Vagina (tissue), 2 donors: ENCODE measurements at regions not wholly inside any gene's neighbourhood (a gene's known extent, or its start where the extent isn't known, plus 50 kb on each side); places are given as distances from the start of the nearest gene placed in this dataset.

Experiments used
- DNase-seq, 2 donors: peaks; one replicate each; pipeline ENCODE4 v3.0.0-alpha.2; 2017; ENCODE audit errors: extremely low spot score in 2 of 2
- H3K27ac ChIP-seq: fragments of 200-600 bp; sonication (generic); one replicate; pipeline ENCODE4 v1.5.1; 2019
- H3K27me3 ChIP-seq: fragments of 200-600 bp; sonication (generic); one replicate; pipeline ENCODE4 v1.5.1; 2019
- H3K36me3 ChIP-seq, 2 donors: fragments of 200-600 bp; sonication (generic); one replicate each; pipeline ENCODE4 v1.5.1; 2017 to 2019
- H3K4me1 ChIP-seq: fragments of 200-600 bp; sonication (generic); one replicate; pipeline ENCODE4 v1.5.1; 2019
- H3K4me3 ChIP-seq, 2 donors: fragments of 200-600 bp; sonication (generic); 1 replicate in 1 of 2; 2 replicates in 1 of 2; pipeline ENCODE4 v1.5.1; 2016 to 2019
- H3K9me3 ChIP-seq: fragments of 200-600 bp; sonication (generic); one replicate; pipeline ENCODE4 v1.5.1; 2019
- POLR2A ChIP-seq, 2 donors: fragments of 450-650 bp; IDR thresholded peaks; one replicate each; pipeline ENCODE4 v1.6.1; 2017; ENCODE audit warnings: antibody characterized with exemption in 2 of 2, mild to moderate bottlenecking in 2 of 2, moderate library complexity in 2 of 2
- POLR2AphosphoS5 ChIP-seq, 2 donors: sonication (generic); formaldehyde crosslinking; IDR thresholded peaks; one replicate each; pipeline ENCODE4 v1.9.0; 2017; ENCODE audit warnings: antibody characterized with exemption in 2 of 2, mild to moderate bottlenecking in 2 of 2, low read depth in 1 of 2; ENCODE audit not compliant: insufficient read depth in 1 of 2
- intact Hi-C: fragments of 100-400 bp; cut with DNase I; formaldehyde crosslinking; loops from one replicate; pipeline ENCODE4 v1.15.1; 2023
- TF ChIP-seq, protein P1 (sequence below), 3 experiments: fragments of 450-650 bp in 2 of 3; fragments of 200-600 bp in 1 of 3; sonication (generic) in 1 of 3; IDR thresholded peaks; one replicate each; pipeline ENCODE4 v1.5.1; 2017 to 2019; ENCODE audit warnings: antibody characterized with exemption in 3 of 3, mild to moderate bottlenecking in 2 of 3, moderate library complexity in 2 of 3

DNA sequence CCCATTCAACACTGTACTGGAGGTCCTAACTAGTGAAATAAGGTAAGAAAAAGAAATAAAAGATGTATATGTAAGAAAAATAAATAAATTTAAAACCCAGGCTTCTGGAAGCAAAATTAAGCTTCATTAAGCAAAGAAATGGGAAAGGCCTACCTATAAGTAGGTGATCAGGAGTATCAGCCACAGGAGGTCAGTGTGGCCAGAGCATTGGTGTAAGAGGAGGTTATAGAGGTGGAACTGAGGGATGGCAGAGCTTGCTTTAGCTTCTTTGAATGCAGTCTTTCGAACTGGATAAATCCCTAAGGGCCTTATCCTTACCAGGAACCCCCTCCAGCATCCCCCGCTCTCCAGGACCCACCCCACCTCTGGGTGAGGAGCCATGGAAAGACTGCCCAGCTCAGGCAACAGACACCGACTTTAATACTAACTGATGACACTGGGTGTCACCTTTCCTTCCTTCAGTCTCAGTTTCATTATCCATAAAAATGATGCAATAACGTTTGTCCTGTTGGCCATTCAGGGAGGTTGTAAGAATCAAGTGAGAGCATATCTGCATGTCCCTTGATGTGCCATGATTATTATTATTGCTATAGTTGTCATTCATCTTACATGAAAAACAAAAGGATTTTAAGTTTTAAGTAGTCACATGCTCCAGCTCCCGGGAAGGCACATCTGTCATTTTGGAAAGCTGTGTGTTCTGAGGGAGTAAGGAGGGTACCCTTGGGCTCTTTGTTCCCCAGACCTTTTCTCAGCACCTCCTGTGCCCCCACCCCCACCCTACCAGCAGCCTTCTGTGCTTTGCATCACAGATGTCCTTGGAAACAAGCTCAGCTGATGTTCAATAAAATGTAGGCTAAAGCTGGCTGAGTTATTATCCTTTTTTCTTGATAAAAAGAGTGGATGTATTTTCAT is 50.8 kb upstream of the CTNNA1 start:
- H3K9me3 ChIP-seq, result no peaks in the 10 kb centered on the region
- no peak for DNase-seq
- no peaks in the 10 kb centered on the region for H3K36me3 ChIP-seq
- intact Hi-C loops, result no loop called here
- no peak overlapping the region for H3K4me3 ChIP-seq
- H3K4me1 ChIP-seq, result no peaks in the 10 kb centered on the region
- TF ChIP-seq, protein P1, sequence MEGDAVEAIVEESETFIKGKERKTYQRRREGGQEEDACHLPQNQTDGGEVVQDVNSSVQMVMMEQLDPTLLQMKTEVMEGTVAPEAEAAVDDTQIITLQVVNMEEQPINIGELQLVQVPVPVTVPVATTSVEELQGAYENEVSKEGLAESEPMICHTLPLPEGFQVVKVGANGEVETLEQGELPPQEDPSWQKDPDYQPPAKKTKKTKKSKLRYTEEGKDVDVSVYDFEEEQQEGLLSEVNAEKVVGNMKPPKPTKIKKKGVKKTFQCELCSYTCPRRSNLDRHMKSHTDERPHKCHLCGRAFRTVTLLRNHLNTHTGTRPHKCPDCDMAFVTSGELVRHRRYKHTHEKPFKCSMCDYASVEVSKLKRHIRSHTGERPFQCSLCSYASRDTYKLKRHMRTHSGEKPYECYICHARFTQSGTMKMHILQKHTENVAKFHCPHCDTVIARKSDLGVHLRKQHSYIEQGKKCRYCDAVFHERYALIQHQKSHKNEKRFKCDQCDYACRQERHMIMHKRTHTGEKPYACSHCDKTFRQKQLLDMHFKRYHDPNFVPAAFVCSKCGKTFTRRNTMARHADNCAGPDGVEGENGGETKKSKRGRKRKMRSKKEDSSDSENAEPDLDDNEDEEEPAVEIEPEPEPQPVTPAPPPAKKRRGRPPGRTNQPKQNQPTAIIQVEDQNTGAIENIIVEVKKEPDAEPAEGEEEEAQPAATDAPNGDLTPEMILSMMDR (IDR thresholded peaks at IDR 0.05), result no peak
- TF ChIP-seq POLR2A (IDR thresholded peaks at IDR 0.05) (no peak), POLR2AphosphoS5 (IDR thresholded peaks at IDR 0.05; ENCODE audit: insufficient read depth in 1 of 2, low read depth in 1 of 2) (no peak)
- no peak overlapping the region for H3K27ac ChIP-seq
- H3K27me3 ChIP-seq, result no peaks in the 10 kb centered on the region

DNA sequence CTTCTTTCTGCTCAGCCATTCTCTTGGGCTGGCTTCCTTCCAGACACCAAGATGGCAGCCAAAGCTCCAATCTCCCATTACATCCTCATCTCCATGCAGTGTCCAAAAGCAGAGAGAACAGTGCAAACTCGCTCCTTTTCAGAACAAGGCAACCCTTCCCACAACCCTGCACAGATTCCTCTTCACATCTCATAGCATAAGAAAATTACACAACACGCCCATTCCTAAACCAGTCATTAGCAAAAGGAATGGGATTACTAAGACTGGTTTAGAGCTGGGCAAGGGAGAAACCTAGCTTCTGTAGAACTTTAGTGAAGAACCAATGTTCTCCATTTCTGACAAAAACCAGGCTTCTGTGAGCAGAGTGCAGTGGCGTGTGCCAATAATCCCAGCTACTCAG is 51.5 kb upstream of the CTNNA1 start:
- H3K27ac ChIP-seq, result no peak overlapping the region
- H3K9me3 ChIP-seq, result no peaks in the 10 kb centered on the region
- DNase-seq, result no peak
- intact Hi-C loops, result no loop called here
- H3K27me3 ChIP-seq, result no peaks in the 10 kb centered on the region
- H3K4me1 ChIP-seq, result no peaks in the 10 kb centered on the region
- no peak overlapping the region for H3K4me3 ChIP-seq
- TF ChIP-seq POLR2A (IDR thresholded peaks at IDR 0.05) (no peak), POLR2AphosphoS5 (IDR thresholded peaks at IDR 0.05; ENCODE audit: insufficient read depth in 1 of 2, low read depth in 1 of 2) (no peak)
- TF ChIP-seq, protein P1 (IDR thresholded peaks at IDR 0.05), result no peak
- H3K36me3 ChIP-seq, result no peaks in the 10 kb centered on the region

DNA sequence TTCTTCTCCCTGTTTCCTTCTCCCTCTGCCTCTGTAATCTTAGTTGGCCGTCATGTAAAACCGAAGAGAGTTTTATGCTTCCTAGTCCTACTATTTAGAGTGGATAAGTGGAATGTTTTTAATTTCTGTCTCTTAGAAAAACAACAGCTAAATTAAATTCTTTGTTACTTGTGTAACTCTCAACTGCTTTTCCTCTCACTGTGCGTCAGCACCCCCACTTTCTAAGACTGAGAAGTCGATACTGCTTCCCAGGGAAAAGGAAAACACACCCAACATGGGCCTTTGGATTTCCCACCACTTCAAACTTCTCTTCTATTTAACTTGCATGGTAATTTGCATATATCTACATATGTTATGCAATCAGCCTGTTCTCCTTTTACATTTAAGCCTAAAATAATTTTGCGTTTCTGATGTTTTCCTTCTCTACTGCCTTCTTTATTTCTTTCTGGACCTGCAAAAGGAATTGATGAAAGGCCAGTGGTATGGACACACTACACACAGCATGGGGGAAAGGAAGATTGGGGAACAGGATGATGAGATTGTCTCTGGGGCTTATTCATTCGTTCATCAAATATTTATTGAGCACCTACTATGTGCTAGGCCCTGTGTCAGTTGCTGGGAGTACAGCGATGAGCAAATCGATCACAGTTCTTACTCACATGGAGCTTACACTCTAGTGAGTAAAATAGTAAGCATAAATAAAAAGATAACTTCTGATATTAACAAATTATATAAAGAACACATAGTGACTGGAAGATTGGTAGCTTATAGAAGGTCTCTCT is 52.5 kb upstream of the CTNNA1 start:
- Histone ChIP-seq H3K36me3 (no peaks in the 10 kb centered on the region), H3K4me1 (no peaks in the 10 kb centered on the region), H3K9me3 (no peaks in the 10 kb centered on the region), H3K27me3 (no peaks in the 10 kb centered on the region), H3K27ac (no peak overlapping the region), H3K4me3 (no peak overlapping the region)
- no peak for DNase-seq
- intact Hi-C loops, result no loop called here
- TF ChIP-seq POLR2AphosphoS5 (IDR thresholded peaks at IDR 0.05; ENCODE audit: insufficient read depth in 1 of 2, low read depth in 1 of 2) (no peak), POLR2A (IDR thresholded peaks at IDR 0.05) (no peak)
- TF ChIP-seq, protein P1 (IDR thresholded peaks at IDR 0.05), result no peak

DNA sequence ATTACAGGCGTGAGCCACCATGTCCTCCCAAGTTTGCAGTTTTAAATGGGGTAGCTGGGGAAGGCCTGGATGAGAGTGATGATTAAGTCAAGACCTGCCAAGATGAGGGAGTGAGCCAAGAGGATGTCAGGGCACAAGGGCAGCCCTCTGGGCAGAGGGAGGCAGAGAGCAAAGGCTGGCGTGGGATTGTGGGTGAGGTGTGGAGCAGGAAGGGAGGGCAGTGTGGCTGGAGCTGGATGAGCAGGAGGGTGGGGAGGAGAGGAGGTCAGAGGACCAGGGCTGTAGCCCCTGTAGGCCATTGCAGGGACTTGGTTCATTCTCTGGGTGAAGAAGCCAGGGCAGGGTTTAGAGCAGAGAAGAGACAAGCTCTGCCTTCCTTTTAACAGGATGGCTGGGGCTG is 53.7 kb upstream of the CTNNA1 start:
- no peaks in the 10 kb centered on the region for H3K4me1 ChIP-seq
- no peak overlapping the region for H3K27ac ChIP-seq
- TF ChIP-seq POLR2AphosphoS5 (IDR thresholded peaks at IDR 0.05; ENCODE audit: insufficient read depth in 1 of 2, low read depth in 1 of 2), result no peak
- TF ChIP-seq, protein P1 (IDR thresholded peaks at IDR 0.05), result no peak
- no peak for DNase-seq
- no peaks in the 10 kb centered on the region for H3K27me3 ChIP-seq
- H3K36me3 ChIP-seq, result no peaks in the 10 kb centered on the region
- no peak overlapping the region for H3K4me3 ChIP-seq
- H3K9me3 ChIP-seq, result no peaks in the 10 kb centered on the region
- intact Hi-C loops, result no loop called here
